Fibroblast of the aortic adventitia (primary cell): ENCODE measurements at regions not wholly inside any gene's neighbourhood (a gene's known extent, or its start where the extent isn't known, plus 50 kb on each side); places are given as distances from the start of the nearest gene placed in this dataset.

ENCODE experiments used
- DNase-seq: peaks from one replicate; pipeline ENCODE4 v3.0.0-alpha.2; 2010; ENCODE audit warnings: low read depth
- H3K4me3 ChIP-seq: 2 replicates; pipeline ENCODE4 v1.5.1; 2011; ENCODE audit warnings: low read depth, mild to moderate bottlenecking, control low read depth, low read length, moderate library complexity
- TF ChIP-seq, protein P1 (sequence below): IDR thresholded peaks from 2 replicates; pipeline ENCODE4 v1.5.1; 2011; ENCODE audit warnings: mild to moderate bottlenecking, low read length, control low read depth, inconsistent platforms; ENCODE audit not compliant: insufficient read depth

GRCh38 chr11:104329078-104329665 lies 165.2 kb upstream of the PDGFD start:
- DNase-seq, result no peak
- TF ChIP-seq, protein P1, sequence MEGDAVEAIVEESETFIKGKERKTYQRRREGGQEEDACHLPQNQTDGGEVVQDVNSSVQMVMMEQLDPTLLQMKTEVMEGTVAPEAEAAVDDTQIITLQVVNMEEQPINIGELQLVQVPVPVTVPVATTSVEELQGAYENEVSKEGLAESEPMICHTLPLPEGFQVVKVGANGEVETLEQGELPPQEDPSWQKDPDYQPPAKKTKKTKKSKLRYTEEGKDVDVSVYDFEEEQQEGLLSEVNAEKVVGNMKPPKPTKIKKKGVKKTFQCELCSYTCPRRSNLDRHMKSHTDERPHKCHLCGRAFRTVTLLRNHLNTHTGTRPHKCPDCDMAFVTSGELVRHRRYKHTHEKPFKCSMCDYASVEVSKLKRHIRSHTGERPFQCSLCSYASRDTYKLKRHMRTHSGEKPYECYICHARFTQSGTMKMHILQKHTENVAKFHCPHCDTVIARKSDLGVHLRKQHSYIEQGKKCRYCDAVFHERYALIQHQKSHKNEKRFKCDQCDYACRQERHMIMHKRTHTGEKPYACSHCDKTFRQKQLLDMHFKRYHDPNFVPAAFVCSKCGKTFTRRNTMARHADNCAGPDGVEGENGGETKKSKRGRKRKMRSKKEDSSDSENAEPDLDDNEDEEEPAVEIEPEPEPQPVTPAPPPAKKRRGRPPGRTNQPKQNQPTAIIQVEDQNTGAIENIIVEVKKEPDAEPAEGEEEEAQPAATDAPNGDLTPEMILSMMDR, result no peak
- H3K4me3 ChIP-seq, result no peak overlapping the region

DNA sequence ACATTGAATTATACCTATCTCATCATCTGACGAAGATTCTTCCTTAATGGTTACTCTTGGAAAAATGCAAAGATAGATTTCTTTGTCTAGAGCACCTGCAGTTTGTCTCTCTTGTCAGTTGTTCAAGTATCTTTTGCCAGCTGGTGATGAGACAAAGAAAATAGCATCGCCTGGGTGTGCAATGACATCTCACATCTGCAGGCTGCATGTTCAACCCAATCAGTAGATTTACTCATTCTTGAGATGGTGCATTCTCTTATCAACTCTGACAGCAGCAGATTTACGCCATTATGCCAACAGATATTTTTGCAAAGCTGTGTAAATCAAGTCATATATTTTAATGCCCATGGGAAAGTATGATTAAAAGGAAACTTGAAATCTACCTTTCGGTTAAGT lies 164.6 kb upstream of the PDGFD start:
- TF ChIP-seq, protein P1, result no peak
- no peak overlapping the region for H3K4me3 ChIP-seq
- DNase-seq, result no peak

- TF ChIP-seq, protein P1, result no peak
- DNase-seq, result no peak
- H3K4me3 ChIP-seq, result no peak overlapping the region
Measured at GRCh38 chr11:104327861-104328511, 164.0 kb upstream of the PDGFD start.

DNA sequence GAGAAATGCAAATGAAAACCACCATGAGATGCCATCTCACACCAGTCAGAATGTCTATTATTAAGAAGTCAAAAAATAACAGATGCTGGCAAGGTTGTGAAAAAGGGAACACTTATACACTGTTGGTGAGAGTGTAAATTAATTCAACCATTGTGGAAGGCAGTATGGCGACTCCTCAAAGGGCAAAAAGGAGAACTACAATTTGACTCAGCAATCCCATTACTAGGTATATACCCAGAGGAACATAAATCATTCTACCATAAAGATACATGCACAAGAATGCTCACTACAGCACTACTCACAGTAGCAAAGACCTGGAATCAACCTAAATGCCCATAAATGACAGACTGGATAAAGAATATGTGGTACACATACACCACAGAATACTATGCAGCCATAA lies 161.1 kb upstream of the PDGFD start:
- TF ChIP-seq, protein P1, result no peak
- no peak for DNase-seq

DNA sequence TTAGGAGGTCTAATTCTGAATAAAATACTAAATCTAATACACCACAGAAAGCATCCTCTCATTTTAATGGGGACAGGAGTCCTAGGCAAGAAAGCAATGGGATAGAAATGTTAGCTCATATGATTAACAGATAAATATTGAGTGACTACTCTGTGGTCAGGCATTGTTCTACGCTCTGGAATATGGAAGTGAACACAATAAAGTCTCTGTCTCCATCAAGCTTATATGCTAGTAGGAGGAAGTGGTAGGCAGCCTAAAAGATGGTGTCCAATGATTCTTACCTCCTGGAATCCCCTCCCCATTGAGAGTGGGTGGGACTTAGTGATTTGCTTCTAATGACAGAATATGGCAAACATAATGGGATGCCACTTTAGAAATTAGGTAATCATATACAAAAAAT lies 160.3 kb upstream of the PDGFD start:
- no peak for DNase-seq
- no peak overlapping the region for H3K4me3 ChIP-seq
- TF ChIP-seq, protein P1, result no peak

More for the DNA sequence above, 161.1 kb upstream of the PDGFD start:
- H3K4me3 ChIP-seq, result no peak overlapping the region

DNA sequence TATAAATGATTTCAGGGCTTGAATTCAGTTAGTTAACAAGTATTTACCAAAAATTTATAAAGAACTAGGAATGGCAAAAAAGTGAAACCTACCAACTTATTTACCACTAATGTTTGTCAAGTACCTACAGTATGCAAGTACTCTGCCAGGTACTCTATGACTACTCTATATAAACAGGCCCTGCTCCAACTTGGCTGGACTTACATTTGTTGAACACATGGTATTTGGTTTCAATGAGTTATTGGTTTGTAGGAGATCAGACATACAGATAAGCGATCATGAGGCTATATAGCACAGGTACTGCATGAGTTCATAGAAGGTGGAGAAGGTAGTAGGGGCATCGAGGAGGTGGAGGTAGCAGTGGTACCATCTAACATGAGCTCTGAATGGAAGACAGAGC lies 159.9 kb upstream of the PDGFD start:
- no peak overlapping the region for H3K4me3 ChIP-seq
- no peak for DNase-seq

More for the DNA sequence above, 159.9 kb upstream of the PDGFD start:
- TF ChIP-seq, protein P1, result no peak
